ENCODE measurements at regions not wholly inside any gene's neighbourhood (a gene's known extent, or its start where the extent isn't known, plus 50 kb on each side); places are given as distances from the start of the nearest gene placed in this dataset.

DNA sequence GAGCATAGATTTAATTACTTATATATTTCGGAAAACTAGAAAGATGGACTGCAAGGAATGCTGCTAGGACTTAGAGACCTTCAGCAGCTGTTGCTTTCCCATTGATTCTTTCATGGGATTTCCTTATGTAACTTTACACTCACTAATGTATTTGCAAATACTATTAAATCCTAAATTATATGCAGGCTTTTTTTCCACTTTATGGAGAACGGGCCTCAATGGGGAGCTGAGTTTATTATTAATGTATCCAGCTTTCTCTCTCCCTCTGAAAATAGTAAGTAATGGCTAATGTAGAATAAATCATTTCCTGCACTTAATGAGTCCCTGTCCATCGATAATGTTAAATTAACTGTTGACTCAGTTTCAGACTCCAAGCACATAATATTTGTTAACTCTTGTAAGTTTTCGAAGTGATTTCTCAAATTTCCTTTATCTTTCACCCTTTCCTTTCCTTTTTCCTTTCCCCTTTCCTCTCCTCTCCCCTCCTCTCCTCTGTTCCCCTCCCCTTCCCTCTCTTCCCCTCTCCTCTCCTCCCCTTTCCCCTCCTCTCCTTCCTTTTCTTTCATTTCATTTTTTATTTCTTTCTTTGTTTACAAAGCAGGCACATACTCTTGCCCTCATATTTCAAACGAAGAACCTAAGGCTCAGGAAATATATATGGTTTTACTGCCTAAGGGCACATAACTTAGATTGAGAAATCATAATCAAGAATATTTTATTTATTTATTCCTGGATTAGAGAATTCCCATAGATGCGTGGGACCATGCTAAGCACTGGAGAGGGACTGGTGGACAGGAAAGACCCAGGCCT lies 503.6 kb downstream of the MMUT start:
- TF ChIP-seq, protein P1, sequence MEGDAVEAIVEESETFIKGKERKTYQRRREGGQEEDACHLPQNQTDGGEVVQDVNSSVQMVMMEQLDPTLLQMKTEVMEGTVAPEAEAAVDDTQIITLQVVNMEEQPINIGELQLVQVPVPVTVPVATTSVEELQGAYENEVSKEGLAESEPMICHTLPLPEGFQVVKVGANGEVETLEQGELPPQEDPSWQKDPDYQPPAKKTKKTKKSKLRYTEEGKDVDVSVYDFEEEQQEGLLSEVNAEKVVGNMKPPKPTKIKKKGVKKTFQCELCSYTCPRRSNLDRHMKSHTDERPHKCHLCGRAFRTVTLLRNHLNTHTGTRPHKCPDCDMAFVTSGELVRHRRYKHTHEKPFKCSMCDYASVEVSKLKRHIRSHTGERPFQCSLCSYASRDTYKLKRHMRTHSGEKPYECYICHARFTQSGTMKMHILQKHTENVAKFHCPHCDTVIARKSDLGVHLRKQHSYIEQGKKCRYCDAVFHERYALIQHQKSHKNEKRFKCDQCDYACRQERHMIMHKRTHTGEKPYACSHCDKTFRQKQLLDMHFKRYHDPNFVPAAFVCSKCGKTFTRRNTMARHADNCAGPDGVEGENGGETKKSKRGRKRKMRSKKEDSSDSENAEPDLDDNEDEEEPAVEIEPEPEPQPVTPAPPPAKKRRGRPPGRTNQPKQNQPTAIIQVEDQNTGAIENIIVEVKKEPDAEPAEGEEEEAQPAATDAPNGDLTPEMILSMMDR (IDR thresholded peaks at IDR 0.05 in 2 of 3, conservative IDR thresholded peaks at IDR 0.05 in 1 of 3; ENCODE audit: control insufficient read depth in 2 of 3, extremely low read depth in 1 of 3, insufficient read depth in 1 of 3, low read depth in 3 of 3, low read length in 3 of 3): no peak
- no peak for TF ChIP-seq JUND (IDR thresholded peaks at IDR 0.05; ENCODE audit: low read depth, low read length)
- TF ChIP-seq SUZ12 (IDR thresholded peaks at IDR 0.05; ENCODE audit: unreplicated experiment): no peak
- no peak for TF ChIP-seq DPF2 (IDR thresholded peaks at IDR 0.05)

All from GM12878 (cell line).